HG03442 (cell line): ENCODE measurements at regions not wholly inside any gene's neighbourhood (a gene's known extent, or its start where the extent isn't known, plus 50 kb on each side); places are given as distances from the start of the nearest gene placed in this dataset.

Experiments used
- ATAC-seq: cut with Tn5 transposase; IDR thresholded peaks from one replicate; pipeline ENCODE4 v1.9.1; 2021; ENCODE audit warnings: mild to moderate bottlenecking, moderate library complexity; ENCODE audit not compliant: unreplicated experiment

- no peak for ATAC-seq
Measured at GRCh38 chr6:113512576-113512975, 344.6 kb upstream of the MARCKS start.

DNA sequence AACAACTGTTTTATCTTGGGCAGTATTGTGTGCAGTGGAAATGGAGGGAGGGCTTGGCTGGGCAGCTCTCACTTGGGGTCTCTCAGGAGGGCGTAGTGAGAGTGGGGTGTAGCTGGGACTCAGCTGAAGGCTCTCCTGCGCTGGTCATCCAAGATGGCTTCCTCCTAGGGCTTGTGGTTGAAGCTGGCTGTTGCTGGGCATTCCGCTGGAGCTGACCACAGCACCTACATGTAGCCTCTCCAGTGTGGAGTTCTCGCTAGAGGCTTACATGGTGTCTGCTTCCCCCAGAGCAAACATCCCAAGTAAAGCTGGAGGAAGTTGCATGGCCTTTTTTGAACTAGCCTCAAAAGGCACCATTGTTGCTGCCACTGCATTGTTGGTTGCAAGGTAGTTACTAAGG is 344.1 kb upstream of the MARCKS start:
- ATAC-seq: no peak

DNA sequence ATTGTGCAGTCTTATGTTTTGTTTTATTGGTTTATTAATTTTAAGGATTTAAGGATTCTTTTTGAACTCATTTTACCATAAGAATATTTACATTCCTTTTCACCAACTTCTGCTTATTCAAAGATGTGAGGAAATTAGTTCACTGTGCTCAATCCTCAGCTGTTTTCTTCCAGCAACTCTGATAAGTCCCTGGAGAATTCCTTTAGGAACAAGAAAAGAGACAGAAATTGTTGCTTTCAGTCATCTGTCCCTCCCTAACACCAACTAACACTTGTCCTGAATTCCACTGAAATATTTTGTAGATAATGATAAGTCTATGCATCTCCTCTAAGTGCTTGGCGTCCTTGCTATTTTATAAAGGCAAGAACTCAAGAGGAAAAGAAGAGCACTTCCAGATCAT is 334.8 kb upstream of the MARCKS start:
- ATAC-seq: no peak

DNA sequence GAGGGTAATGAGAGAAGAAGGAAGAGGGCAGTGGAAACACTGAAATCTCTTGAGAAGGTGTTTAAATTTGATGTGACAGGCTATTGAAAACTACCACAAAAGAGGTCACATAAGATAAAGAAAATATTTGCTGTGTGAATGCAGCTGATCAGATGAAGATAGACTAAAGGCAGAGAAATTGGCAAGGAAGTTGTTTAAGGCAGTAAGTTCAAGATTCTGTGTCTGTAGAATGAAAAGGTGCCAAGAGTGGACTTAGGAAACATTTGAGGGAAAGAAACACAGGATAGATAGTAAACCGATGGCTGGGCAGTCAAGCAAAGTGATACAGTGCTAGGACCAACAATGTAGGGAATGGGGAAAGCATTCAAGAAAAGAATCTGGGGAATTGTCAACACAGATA is 332.3 kb upstream of the MARCKS start:
- ATAC-seq: no peak

GRCh38 chr6:113526553-113526952 is 330.6 kb upstream of the MARCKS start:
- ATAC-seq: no peak

GRCh38 chr6:113526995-113527394 is 330.1 kb upstream of the MARCKS start:
- no peak for ATAC-seq

GRCh38 chr6:113528111-113528510 is 329.0 kb upstream of the MARCKS start:
- no peak for ATAC-seq

DNA sequence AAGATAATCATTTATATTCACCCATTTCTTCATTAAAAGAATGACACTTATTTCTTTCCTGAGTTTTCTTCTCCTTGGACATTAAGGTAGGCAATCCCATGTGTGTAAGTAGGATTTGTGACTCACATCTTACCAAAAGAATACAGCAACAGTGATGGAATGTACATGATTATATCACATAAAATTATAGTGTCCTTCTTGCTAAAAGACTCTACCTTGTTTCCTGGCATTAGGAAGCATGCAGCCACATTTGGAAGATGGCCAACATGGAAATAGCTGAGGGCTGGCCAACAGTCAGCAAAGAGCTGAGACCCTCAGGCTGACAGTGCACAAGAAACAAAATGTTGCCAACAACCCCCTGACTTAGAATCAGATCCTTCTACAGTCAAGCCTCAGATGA is 327.9 kb upstream of the MARCKS start:
- no peak for ATAC-seq

DNA sequence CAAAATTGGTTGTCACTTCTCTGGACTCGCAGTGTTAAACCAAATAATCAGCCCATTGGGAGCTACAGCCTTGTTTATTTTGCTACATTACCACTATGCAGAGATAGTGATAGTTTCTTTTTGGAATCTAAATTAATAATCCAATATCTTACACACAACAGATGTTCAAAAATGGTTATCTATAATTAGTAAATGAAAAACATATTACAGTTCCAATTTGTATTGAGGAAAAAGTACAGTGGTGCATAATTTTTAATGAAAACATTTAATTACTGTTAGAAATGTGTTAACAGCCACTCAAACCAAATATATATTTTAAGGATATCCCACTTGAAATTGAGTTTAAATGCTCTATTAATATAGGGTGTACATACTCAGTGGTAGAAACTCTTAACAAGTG is 327.3 kb upstream of the MARCKS start:
- ATAC-seq: no peak

- ATAC-seq: no peak
Measured at GRCh38 chr6:113530769-113531168, 326.4 kb upstream of the MARCKS start.

DNA sequence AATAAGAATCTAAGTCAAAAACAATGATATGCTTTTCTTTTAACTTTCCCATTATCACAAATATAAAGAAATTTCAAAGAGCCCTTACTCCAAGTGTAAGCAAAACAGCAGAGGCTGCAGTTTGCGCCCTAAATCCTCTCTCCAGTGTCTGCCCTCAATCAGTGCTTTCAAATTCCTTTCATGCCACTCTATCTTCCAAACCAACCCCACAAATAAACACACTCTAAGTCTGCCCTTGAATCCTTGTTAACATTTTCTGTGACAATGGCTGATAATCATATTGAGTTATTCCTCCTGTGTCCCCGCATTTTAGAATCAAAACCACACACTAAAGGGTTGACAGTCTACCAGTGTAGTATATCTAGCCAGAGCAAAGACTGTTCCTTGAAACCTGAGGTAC is 317.9 kb upstream of the MARCKS start:
- ATAC-seq: no peak

GRCh38 chr6:113539623-113540022 is 317.5 kb upstream of the MARCKS start:
- no peak for ATAC-seq

GRCh38 chr6:113540466-113540865 is 316.7 kb upstream of the MARCKS start:
- ATAC-seq: no peak

- no peak for ATAC-seq
Measured at GRCh38 chr6:113551168-113551567, 306.0 kb upstream of the MARCKS start.

DNA sequence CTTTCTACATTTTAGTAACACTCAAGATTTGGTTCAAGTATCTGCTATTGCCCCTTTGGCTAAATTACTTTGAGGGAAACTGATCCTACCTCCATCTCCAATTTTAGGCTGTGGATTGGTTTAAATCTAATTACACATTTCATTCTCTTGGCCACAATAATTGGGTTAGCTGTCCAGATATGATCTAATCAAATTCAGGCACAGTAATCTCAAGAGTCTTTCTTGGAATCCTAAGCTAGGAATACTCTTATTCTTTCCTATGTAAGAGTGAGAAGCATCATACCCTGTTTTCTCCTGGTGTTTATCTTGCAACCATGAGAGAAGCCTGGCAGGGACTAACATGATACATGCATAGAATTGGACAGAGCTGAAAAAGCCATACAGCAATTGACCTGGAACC is 300.4 kb upstream of the MARCKS start:
- ATAC-seq: no peak

DNA sequence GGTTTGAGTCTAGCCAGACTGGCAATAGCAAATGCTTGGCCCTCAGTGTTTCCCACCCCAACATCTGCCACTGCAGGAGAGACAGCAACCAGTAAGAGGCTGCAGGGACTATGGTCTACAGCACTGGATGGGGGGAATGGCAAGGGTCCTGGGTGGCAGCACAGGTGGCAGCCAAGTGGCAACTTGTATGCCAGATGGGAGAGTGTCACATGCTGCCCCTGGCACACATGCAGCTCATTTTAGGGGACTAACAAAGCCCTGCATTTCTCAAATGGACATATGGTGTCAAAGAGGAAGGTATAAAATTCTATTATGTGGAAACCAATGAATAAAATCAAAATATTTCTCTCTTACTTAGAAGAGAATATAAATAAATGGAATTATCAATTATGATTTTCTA is 298.7 kb upstream of the MARCKS start:
- ATAC-seq: no peak

DNA sequence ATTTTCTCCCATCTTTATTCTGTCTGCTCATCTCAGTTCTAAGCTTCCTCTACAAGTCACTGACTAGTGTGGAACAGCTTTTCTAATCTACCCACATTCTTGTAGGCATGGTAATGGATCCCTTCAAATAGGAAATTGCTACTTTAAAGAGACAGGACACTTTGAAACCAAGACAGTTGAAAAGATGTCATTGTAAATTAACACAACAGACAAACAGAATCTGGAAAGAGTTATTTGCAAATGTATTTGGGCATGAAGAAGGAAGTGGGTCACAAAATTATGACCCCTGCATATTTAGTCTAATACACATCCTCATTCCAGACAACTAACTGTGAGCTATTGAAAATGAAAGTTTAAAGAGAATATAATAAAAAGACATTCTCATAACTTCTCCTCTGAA is 298.2 kb upstream of the MARCKS start:
- ATAC-seq: no peak

DNA sequence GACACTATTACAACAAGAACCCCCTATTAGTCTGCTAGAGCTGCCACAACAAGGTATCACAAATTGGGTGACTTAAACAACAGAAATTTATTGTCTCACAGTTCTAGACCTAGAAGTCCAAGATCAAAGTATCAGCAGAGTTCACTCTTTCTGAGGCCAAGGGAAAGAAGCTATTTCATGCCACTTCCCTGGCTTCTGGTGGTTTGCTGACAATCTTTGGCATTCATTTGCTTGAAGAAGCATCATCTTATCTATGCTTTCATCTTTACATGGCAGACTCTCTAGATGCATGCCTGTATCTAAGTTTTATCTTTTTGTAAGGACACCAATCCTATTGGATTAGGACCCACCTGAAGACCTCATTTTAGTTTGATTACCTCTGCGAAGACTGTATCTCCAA is 296.8 kb upstream of the MARCKS start:
- ATAC-seq: no peak

- no peak for ATAC-seq
Measured at GRCh38 chr6:113560908-113561307, 296.2 kb upstream of the MARCKS start.

DNA sequence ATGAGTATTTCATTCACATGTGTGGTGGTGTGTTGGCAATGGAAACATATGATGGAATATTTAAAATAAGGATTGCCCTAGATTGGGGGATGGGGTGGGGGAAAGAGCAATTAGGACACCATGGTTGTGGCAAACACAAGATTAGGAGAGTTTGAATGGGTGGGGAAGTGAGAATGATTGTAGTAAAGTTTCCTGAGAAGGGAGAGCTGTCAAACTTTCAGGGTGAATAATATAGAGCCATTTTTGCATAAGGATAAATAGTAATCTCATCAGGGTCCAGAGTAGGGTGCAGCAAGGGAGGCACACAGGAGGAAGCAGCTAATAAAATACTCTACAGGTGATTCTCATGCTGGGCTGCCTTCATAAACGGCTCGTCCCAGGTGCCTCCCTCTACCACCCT is 294.9 kb upstream of the MARCKS start:
- ATAC-seq: peak; percentile 39

GRCh38 chr6:113564371-113565171 is 292.6 kb upstream of the MARCKS start:
- ATAC-seq: peak; percentile 45

- ATAC-seq: no peak
Measured at GRCh38 chr6:113565306-113565705, 291.8 kb upstream of the MARCKS start.

GRCh38 chr6:113570161-113570560 is 287.0 kb upstream of the MARCKS start:
- no peak for ATAC-seq
